AG09319 (cell line): ENCODE measurements at regions not wholly inside any gene's neighbourhood (a gene's known extent, or its start where the extent isn't known, plus 50 kb on each side); places are given as distances from the start of the nearest gene placed in this dataset.

ENCODE experiments used
- DNase-seq: peaks from one replicate; pipeline ENCODE4 v3.0.0-alpha.2; 2010; ENCODE audit warnings: low read depth; ENCODE audit errors: extremely low read depth
- TF ChIP-seq, protein P1 (sequence below): IDR thresholded peaks from 2 replicates; pipeline ENCODE4 v1.5.1; 2011; ENCODE audit warnings: low read depth, mild to moderate bottlenecking, inconsistent platforms, low read length, moderate library complexity

DNA sequence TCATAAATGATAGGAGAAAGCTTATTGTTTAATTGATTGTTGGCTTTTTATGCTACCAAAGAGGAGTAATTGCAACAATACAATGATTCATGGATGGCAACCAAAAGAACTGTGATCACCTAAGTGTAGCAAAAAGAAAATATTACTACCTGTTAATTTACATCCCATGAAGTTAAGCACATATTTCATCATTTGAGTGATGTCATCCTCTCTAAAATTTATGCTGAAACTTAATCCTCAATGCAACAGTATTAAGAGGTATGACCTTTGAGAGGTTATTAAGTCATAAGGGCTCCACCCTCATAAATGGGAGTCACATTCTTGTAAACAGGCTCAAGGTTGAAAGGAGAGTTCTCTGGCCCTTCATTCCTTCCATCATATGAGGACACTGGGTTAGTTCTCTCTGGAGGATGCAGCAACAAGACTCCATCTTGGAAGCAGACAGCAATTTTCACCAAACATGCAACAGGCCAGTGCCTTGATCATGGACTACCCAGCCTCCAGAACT is 190.6 kb upstream of the GRIK2 start:
- no peak for DNase-seq
- TF ChIP-seq, protein P1, sequence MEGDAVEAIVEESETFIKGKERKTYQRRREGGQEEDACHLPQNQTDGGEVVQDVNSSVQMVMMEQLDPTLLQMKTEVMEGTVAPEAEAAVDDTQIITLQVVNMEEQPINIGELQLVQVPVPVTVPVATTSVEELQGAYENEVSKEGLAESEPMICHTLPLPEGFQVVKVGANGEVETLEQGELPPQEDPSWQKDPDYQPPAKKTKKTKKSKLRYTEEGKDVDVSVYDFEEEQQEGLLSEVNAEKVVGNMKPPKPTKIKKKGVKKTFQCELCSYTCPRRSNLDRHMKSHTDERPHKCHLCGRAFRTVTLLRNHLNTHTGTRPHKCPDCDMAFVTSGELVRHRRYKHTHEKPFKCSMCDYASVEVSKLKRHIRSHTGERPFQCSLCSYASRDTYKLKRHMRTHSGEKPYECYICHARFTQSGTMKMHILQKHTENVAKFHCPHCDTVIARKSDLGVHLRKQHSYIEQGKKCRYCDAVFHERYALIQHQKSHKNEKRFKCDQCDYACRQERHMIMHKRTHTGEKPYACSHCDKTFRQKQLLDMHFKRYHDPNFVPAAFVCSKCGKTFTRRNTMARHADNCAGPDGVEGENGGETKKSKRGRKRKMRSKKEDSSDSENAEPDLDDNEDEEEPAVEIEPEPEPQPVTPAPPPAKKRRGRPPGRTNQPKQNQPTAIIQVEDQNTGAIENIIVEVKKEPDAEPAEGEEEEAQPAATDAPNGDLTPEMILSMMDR = no peak

- DNase-seq = no peak
- TF ChIP-seq, protein P1 = no peak
These were observed 189.8 kb upstream of the GRIK2 start for GRCh38 chr6:101203664-101204063.

- DNase-seq = no peak
- TF ChIP-seq, protein P1 = no peak
These were observed 185.4 kb upstream of the GRIK2 start for GRCh38 chr6:101208152-101208551.

DNA sequence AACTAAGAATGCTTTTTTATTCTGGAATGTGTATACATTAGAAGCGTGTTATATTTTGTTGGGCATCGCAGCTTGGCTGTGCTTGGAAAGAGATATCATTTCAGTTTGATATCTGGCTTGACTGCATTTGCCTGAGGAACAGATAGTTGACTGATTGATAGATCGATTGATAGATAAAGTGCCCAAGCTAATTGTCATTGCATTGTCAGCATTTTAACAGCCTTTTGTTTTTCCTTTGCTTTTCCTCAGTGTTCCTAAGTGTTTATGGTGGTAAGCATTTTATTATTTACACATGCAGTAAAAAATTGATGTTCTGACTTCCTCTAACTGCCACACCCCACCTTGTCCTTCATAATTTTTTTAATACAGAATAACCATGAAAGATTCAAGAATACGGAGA is 180.9 kb upstream of the GRIK2 start:
- no peak for DNase-seq
- TF ChIP-seq, protein P1 = no peak

DNA sequence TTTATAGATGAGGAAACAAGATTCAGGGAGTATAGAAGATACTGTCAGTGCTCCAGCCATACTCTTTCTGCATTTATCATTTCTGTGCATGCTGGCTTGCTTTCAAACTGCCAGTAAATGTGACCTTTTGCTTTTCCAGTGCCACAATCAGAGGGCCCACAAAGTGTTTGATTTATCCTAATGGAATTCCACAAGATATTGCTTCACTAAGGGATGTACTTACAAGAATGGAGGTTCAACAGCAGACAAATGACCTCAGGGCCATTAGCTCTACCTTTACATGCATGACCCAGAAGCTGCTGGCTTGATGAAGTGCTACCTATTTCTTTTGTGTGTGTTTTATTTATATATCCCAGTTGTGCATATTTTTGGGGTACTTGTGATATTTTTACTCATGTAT is 171.5 kb upstream of the GRIK2 start:
- DNase-seq = no peak

DNA sequence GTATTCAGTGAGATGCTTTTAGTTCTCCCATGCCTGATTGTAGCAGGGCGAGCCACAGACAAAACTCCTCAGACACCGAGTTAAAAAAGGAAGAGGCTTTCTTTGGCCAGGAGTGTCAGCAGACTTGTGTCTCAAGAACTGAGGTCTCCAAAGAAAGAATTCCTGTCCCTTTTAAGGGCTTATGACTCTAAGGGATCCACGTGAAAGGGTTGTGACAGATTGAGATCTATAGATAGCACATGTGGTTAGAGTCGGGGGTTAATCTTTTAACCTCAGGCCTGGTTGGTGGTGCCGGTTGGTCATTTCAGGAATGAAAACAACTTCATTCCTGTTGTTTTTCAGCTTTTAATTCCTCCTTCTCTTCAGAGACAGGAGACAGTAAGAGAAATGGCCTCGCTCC is 168.8 kb upstream of the GRIK2 start:
- DNase-seq = no peak
- TF ChIP-seq, protein P1 = no peak

More for the DNA sequence above, 171.5 kb upstream of the GRIK2 start:
- TF ChIP-seq, protein P1 = no peak

GRCh38 chr6:101226677-101227135 is 166.8 kb upstream of the GRIK2 start:
- TF ChIP-seq, protein P1 = no peak; the same call in 1 of the 2 replicates
- DNase-seq = no peak
